GM18867 (cell line): ENCODE measurements at regions not wholly inside any gene's neighbourhood (a gene's known extent, or its start where the extent isn't known, plus 50 kb on each side); places are given as distances from the start of the nearest gene placed in this dataset.
"Not testable (repeated sequence)": the region's sequence is repeated elsewhere in the genome, so short reads cannot be mapped to it uniquely, and the experiment has no call there.

Experiments used
- ATAC-seq: cut with Tn5 transposase; IDR thresholded peaks from one replicate; pipeline ENCODE4 v1.9.1; 2021; ENCODE audit warnings: mild to moderate bottlenecking, moderate library complexity; ENCODE audit not compliant: unreplicated experiment

- ATAC-seq, result not testable (repeated sequence)
Measured at GRCh38 chr4:30124621-30125020, 595.5 kb upstream of the PCDH7 start.

- no peak for ATAC-seq
Measured at GRCh38 chr4:30125868-30126267, 594.3 kb upstream of the PCDH7 start.

- no peak for ATAC-seq
Measured at GRCh38 chr4:30126351-30126750, 593.8 kb upstream of the PCDH7 start.

- not testable (repeated sequence) for ATAC-seq
Measured at GRCh38 chr4:30148828-30149227, 571.3 kb upstream of the PCDH7 start.

- not testable (repeated sequence) for ATAC-seq
Measured at GRCh38 chr4:30149539-30149938, 570.6 kb upstream of the PCDH7 start.

GRCh38 chr4:30153427-30153826 is 566.7 kb upstream of the PCDH7 start:
- no peak for ATAC-seq

- ATAC-seq, result no peak
Measured at GRCh38 chr4:30160140-30160539, 560.0 kb upstream of the PCDH7 start.

- no peak for ATAC-seq
Measured at GRCh38 chr4:30172416-30172815, 547.8 kb upstream of the PCDH7 start.

GRCh38 chr4:30181512-30181911 is 538.7 kb upstream of the PCDH7 start:
- no peak for ATAC-seq

GRCh38 chr4:30181918-30182317 is 538.3 kb upstream of the PCDH7 start:
- ATAC-seq, result no peak

- ATAC-seq, result no peak
Measured at GRCh38 chr4:30182786-30183185, 537.4 kb upstream of the PCDH7 start.

- ATAC-seq, result no peak
Measured at GRCh38 chr4:30191902-30192301, 528.3 kb upstream of the PCDH7 start.

- no peak for ATAC-seq
Measured at GRCh38 chr4:30207389-30207788, 512.8 kb upstream of the PCDH7 start.

- ATAC-seq, result no peak
Measured at GRCh38 chr4:30208731-30209435, 511.3 kb upstream of the PCDH7 start.

- ATAC-seq, result not testable (repeated sequence)
Measured at GRCh38 chr4:30215973-30216372, 504.2 kb upstream of the PCDH7 start.

GRCh38 chr4:30245140-30245539 is 475.0 kb upstream of the PCDH7 start:
- ATAC-seq, result no peak

- ATAC-seq, result no peak
Measured at GRCh38 chr4:30256116-30256832, 463.9 kb upstream of the PCDH7 start.

GRCh38 chr4:30258949-30259348 is 461.2 kb upstream of the PCDH7 start:
- ATAC-seq, result no peak

- no peak for ATAC-seq
Measured at GRCh38 chr4:30262379-30262778, 457.8 kb upstream of the PCDH7 start.

- ATAC-seq, result no peak
Measured at GRCh38 chr4:30264465-30264864, 455.7 kb upstream of the PCDH7 start.

GRCh38 chr4:30265716-30266115 is 454.5 kb upstream of the PCDH7 start:
- ATAC-seq, result no peak

GRCh38 chr4:30268370-30268769 is 451.8 kb upstream of the PCDH7 start:
- ATAC-seq, result no peak
